NT2/D1 (cell line): ENCODE measurements at regions not wholly inside any gene's neighbourhood (a gene's known extent, or its start where the extent isn't known, plus 50 kb on each side); places are given as distances from the start of the nearest gene placed in this dataset.

Experiments used
- YY1 ChIP-seq: IDR thresholded peaks from 2 replicates; pipeline ENCODE4 v1.6.1; 2011; ENCODE audit not compliant: insufficient read length, insufficient read depth
- ZNF274 ChIP-seq: IDR thresholded peaks from 2 replicates; pipeline ENCODE4 v1.6.1; 2011; ENCODE audit warnings: mild to moderate bottlenecking, low read depth, low read length

DNA sequence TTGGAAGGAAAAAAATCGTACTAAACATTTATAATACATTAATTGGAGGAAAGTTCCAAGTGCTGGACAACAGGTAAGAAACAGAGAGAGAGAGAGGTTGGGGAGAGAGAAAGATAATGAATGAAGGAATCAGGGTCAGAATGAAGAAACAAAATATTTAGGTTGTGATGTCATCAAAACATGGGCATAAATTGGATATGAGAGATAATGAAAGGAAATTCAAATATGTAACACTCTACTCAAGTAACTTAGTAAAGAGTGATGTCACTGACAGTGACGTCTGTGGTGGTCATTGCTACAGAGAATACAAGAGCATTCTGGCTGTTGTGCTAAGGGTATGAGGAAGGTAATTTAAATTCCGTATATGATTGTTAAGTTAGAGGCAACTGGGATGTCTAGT, 543.4 kb upstream of the COX7C start:
- TF ChIP-seq ZNF274 = no peak
- no peak for TF ChIP-seq YY1
